GM18505 (cell line): ENCODE measurements at regions not wholly inside any gene's neighbourhood (a gene's known extent, or its start where the extent isn't known, plus 50 kb on each side); places are given as distances from the start of the nearest gene placed in this dataset.

Experiments used
- ATAC-seq: cut with Tn5 transposase; IDR thresholded peaks from one replicate; pipeline ENCODE4 v1.9.1; 2021; ENCODE audit not compliant: unreplicated experiment
- POLR2A ChIP-seq: IDR thresholded peaks from 4 replicates; pipeline ENCODE4 v1.6.1; 2011; ENCODE audit warnings: borderline replicate concordance; ENCODE audit not compliant: insufficient read depth, insufficient read length; ENCODE audit errors: extremely low read depth

GRCh38 chr3:5295191-5295690, 107.7 kb downstream of the EDEM1 start:
- no peak for ATAC-seq
- TF ChIP-seq POLR2A, result no peak

- no peak for TF ChIP-seq POLR2A
- ATAC-seq, result no peak
Measured at GRCh38 chr3:5296362-5296761, 108.9 kb downstream of the EDEM1 start.

GRCh38 chr3:5297895-5298294, 110.4 kb downstream of the EDEM1 start:
- no peak for TF ChIP-seq POLR2A
- peak; percentile 2 for ATAC-seq

DNA sequence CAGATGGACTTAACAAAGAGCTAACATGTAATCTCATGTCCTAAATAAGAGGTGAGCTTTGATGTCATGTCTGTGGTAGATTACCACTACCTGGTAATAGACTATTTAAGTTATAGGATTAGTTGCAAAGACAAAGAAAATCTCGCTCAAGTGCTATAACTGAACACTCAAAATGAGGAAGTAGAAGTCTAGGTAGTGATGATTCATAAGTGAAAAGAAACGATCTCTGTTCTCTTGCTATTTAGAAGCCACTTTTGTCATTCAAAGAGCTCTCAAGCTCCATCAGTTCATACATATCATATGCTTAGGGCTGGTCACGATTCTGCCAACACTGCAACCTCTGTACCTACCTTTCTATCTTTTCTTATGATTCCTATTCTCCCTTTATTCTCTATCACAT, 110.9 kb downstream of the EDEM1 start:
- ATAC-seq, result peak; percentile 99

DNA sequence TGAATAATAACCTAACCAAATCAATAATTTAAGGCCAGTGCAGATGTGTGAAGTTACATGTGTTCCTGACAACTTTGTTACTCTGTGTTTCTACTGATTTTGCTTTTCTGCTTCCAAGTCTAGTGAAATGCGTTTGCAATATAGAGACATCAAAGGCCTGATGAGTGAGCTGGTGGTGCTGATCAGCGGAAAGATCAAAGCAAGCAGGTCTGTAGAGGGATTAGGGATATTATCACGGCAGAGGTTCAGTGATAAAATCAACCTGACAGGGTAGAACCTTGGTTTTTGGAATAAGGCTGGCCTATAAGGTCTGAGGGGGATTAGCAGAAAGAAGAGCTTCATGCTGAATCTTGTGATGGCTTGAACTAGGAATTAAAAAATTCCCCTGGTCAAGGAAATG, 111.7 kb downstream of the EDEM1 start:
- TF ChIP-seq POLR2A, result no peak
- no peak for ATAC-seq

More for the DNA sequence above, 110.9 kb downstream of the EDEM1 start:
- no peak for TF ChIP-seq POLR2A

GRCh38 chr3:5300638-5301037, 113.1 kb downstream of the EDEM1 start:
- no peak for ATAC-seq
- TF ChIP-seq POLR2A, result no peak

DNA sequence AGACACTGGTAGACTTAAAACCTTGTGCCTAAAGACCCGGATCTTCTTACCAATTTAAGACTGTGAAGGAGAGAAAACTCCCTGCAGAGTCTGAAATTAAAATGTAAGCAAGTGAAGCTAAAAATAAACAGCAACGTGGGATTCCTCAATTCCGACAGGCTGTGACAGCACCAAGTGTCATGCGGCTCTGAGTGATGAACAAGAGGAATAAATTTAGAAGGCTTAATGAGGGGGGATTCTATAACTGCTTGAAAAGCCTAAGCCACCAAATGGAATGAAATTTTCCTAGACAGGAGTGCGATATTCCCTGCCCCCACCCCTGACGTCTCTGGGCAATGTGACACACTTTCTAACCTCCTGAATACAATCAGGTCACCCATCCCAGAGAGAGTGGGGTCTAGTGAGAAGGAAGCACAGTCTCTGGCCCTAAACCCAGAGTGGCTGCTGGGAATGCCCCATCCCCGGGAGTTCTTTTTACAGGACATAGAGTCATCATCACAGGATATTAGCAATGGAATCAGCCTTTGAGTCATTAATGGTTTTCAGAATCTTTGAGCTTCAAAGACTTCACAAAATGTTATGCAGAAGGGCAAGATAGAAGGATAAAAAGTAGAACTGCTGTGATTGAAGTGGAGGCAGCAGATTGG, 114.3 kb downstream of the EDEM1 start:
- no peak for TF ChIP-seq POLR2A
- ATAC-seq, result no peak

DNA sequence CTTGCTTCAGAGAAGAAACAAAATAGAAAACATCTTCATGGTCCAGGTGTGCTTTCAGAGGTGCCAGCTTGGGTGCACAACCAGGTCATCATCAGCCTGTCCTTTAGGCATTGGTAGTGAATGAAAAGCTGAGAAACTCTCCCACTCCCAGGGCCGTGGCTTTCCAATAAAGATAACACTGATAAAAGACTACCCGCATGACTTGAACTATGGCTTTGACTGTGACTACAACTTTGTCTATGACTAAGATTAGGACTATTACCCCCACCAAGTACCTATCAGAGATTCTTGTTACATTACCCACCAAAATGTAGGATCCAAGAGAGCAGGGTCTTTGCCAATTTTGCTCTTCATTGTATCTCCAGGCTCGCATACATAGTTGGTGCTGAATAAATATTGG, 115.2 kb downstream of the EDEM1 start:
- ATAC-seq, result no peak
- TF ChIP-seq POLR2A, result no peak

DNA sequence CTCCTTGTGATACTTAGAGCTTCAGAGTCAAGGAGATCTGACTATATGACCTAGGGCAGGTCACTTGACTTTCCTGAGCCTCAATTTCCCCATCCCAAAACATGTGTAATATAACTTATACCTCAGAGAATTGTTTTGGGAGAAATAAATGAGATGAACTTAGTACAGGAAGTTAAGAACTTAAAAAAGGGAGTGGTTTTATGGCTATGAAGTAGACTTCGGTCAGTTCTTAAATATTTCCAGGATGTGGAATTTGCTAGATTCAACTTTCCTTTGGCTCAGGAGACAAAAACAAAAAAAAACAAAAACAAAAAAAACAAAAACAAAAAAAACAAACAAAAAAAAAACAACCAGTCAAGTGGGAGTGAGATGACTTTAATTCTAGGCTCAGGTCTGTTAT, 116.7 kb downstream of the EDEM1 start:
- no peak for ATAC-seq
- no peak for TF ChIP-seq POLR2A

DNA sequence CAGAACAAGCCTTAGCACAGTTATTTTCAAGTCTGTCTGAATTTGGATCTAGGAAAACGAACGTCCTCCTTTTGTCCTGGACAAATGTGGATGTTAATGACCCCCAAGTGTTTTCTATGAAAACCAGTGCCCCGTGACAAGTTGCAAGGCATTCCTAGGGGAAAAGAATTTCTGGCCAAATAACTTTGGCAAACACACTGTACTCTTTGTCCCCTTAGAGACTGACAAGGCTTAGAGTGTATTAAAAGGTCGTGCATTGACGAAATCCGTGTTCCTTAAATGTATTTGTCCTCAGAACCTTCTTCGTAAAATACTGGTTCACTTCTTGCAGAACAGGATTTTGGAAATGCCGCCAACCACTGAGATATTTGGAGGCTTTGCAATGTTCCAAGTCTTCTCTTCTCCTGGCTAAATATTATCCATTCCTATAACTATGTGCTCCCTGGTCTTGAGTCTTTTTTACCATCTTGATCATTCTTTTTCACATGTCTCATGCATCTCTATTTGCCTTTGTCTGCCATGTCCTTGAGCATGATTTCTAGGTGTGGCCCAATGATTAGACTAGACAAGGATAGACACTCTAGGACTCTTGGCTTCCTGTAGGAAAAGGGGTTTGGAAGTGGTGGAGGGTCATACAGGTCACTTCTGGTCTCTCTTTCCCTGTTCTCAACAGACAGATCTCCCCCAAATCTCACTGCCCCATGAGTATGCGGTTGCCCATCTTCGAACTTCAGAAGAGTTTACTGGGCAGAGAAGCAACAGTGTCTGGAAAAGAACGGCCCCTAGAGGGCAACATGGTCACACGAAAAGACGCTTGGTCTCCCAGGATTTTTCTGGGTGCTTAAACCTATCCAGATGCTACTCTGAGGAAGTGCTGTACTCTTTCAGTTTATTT, 117.5 kb downstream of the EDEM1 start:
- ATAC-seq, result peak; percentile 93
- no peak for TF ChIP-seq POLR2A

- ATAC-seq, result no peak
- no peak for TF ChIP-seq POLR2A
Measured at GRCh38 chr3:5305684-5305989, 118.1 kb downstream of the EDEM1 start.

- no peak for TF ChIP-seq POLR2A
Measured at GRCh38 chr3:5309171-5309570, 121.7 kb downstream of the EDEM1 start.

DNA sequence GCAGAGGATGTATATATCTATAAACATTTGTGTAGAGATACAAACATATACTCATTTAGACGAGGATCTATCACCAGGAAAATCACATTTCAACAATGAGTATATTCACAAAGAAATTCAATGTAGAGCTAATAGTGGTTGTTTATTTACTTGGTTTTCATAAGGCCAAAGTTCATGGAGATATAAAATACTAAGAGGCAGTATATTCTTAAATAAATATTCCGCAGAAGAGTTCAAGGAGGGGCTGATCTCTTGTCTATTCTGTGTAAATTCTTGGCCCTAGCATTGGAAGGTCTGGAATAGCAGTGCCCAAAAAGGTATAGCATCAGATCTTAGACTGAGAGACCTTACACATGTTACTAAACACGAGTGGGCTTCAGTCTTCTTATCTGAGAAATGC, 122.1 kb downstream of the EDEM1 start:
- TF ChIP-seq POLR2A, result no peak
- no peak for ATAC-seq

More at GRCh38 chr3:5309171-5309570, 121.7 kb downstream of the EDEM1 start:
- no peak for ATAC-seq

DNA sequence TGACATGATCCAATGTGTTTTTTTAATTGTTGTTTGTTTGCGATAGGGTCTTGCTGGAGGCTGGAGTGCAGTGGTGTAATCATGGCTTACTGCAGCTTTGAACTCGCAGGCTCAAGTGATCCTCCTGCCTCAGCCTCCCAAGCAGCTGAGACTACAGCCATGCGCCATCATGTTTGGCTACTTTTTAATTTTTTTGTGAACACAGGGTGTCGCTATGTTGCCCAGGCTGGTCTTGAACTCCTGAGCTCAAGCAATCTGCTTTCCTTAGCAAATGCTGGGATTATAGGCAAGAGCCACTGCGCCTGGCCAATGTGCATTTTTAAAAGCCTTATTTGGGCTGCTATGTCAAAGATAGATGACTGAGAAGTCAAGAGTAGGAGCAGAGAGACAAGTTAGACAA, 123.0 kb downstream of the EDEM1 start:
- ATAC-seq, result no peak
- TF ChIP-seq POLR2A, result no peak
